Neuronal stem cell (in vitro differentiated cells): ENCODE measurements at regions not wholly inside any gene's neighbourhood (a gene's known extent, or its start where the extent isn't known, plus 50 kb on each side); places are given as distances from the start of the nearest gene placed in this dataset.

Experiments used
- DNase-seq: peaks from one replicate; pipeline ENCODE4 v3.0.0-alpha.2; 2013; ENCODE audit warnings: low spot score
- H2AFZ ChIP-seq: one replicate; pipeline ENCODE4 v1.6.1; 2013; ENCODE audit warnings: mild to moderate bottlenecking, low read length, inconsistent platforms
- H2AK5ac ChIP-seq: 2 replicates; pipeline ENCODE4 v1.6.1; 2013; ENCODE audit warnings: low read depth, mild to moderate bottlenecking, inconsistent platforms, low read length, moderate library complexity, mixed read lengths
- H2BK120ac ChIP-seq: 2 replicates; pipeline ENCODE4 v1.6.1; 2013; ENCODE audit warnings: low read depth, mild to moderate bottlenecking, inconsistent platforms, low read length, moderate library complexity, mixed read lengths
- H2BK12ac ChIP-seq: one replicate; pipeline ENCODE4 v1.6.1; 2013; ENCODE audit warnings: low read length, inconsistent platforms
- H2BK15ac ChIP-seq: 2 replicates; pipeline ENCODE4 v1.6.1; 2013; ENCODE audit warnings: mild to moderate bottlenecking, low read length, inconsistent platforms, mixed read lengths
- H2BK5ac ChIP-seq: one replicate; pipeline ENCODE4 v1.6.1; 2013; ENCODE audit warnings: inconsistent platforms, mild to moderate bottlenecking, low read length, moderate library complexity
- H3K14ac ChIP-seq: one replicate; pipeline ENCODE4 v1.6.1; 2013; ENCODE audit warnings: low read length, inconsistent platforms
- H3K18ac ChIP-seq: 2 replicates; pipeline ENCODE4 v1.6.1; 2013; ENCODE audit warnings: low read length, inconsistent platforms
- H3K23ac ChIP-seq: 2 replicates; pipeline ENCODE4 v1.6.1; 2013; ENCODE audit warnings: low read depth, mild to moderate bottlenecking, mixed read lengths, low read length, inconsistent platforms; ENCODE audit not compliant: poor library complexity
- H3K27ac ChIP-seq: replicated peaks from 3 replicates; pipeline ENCODE4 v1.5.1; 2013; ENCODE audit warnings: low read length, inconsistent platforms
- H3K27me3 ChIP-seq, 3 experiments: 2 replicates each; pipeline ENCODE4 v1.6.1; 2013; ENCODE audit warnings: low read length in 3 of 3, mild to moderate bottlenecking in 2 of 3, inconsistent platforms in 1 of 3, low read depth in 1 of 3, mixed read lengths in 1 of 3, moderate library complexity in 1 of 3; ENCODE audit not compliant: control insufficient read depth in 3 of 3, insufficient read depth in 3 of 3
- H3K36me3 ChIP-seq, 2 donors: replicated peaks in 1 of 2; 2 replicates each; pipeline ENCODE4 v1.6.1; 2013; ENCODE audit warnings: low read length in 2 of 2; ENCODE audit not compliant: control insufficient read depth in 2 of 2, insufficient read depth in 2 of 2
- H3K4ac ChIP-seq: 2 replicates; pipeline ENCODE4 v1.6.1; 2013; ENCODE audit warnings: inconsistent platforms, mild to moderate bottlenecking, low read length, moderate library complexity
- H3K4me1 ChIP-seq, 2 donors: 1 replicate in 1 of 2; 2 replicates in 1 of 2; pipeline ENCODE4 v1.6.1; 2013; ENCODE audit warnings: low read length in 2 of 2, low read depth in 1 of 2; ENCODE audit not compliant: control insufficient read depth in 2 of 2, insufficient read depth in 1 of 2
- H3K4me2 ChIP-seq: one replicate; pipeline ENCODE4 v1.6.1; 2013; ENCODE audit warnings: mild to moderate bottlenecking, low read length, inconsistent platforms; ENCODE audit not compliant: insufficient read depth, poor library complexity, severe bottlenecking
- H3K4me3 ChIP-seq, 2 donors: 2 replicates each; pipeline ENCODE4 v1.5.1; 2013; ENCODE audit warnings: low read length in 2 of 2, mild to moderate bottlenecking in 2 of 2, inconsistent platforms in 1 of 2, moderate library complexity in 1 of 2
- H3K79me1 ChIP-seq: one replicate; pipeline ENCODE4 v1.6.1; 2013; ENCODE audit warnings: low read depth, mild to moderate bottlenecking, inconsistent platforms, low read length, moderate library complexity
- H3K9ac ChIP-seq: one replicate; pipeline ENCODE4 v1.6.1; 2013; ENCODE audit warnings: mild to moderate bottlenecking, low read depth, low read length, inconsistent platforms; ENCODE audit not compliant: poor library complexity
- H3K9me3 ChIP-seq, 2 donors: replicated peaks in 1 of 2; 2 replicates each; pipeline versions ENCODE3 to v1.6.1; 2013; ENCODE audit warnings: low read length in 2 of 2, mild to moderate bottlenecking in 2 of 2, inconsistent platforms in 1 of 2, low read depth in 1 of 2, mixed read lengths in 1 of 2, moderate library complexity in 1 of 2; ENCODE audit not compliant: control insufficient read depth in 2 of 2, insufficient read depth in 1 of 2
- H4K8ac ChIP-seq: one replicate; pipeline ENCODE4 v1.6.1; 2013; ENCODE audit warnings: low read depth, mild to moderate bottlenecking, inconsistent platforms, low read length, moderate library complexity
- H4K91ac ChIP-seq: one replicate; pipeline ENCODE4 v1.6.1; 2013; ENCODE audit warnings: low read length, low read depth, mild to moderate bottlenecking, inconsistent platforms; ENCODE audit not compliant: poor library complexity
- WGBS, 2 donors: extraction: QIAGEN DNeasy Blood & Tissue Kit; methylation state at CpG; one replicate each; pipeline ENCODE4 v1.1.7; 2013; ENCODE audit warnings: missing lambda C conversion rate in 2 of 2, mixed read lengths in 1 of 2; ENCODE audit not compliant: insufficient read length in 2 of 2, insufficient replicate concordance in 1 of 2; ENCODE audit errors: extremely low coverage in 2 of 2; 5-methylcytosine and 5-hydroxymethylcytosine counted together

- no CpG with 5 or more reads among the region's 1 CpG for WGBS, 2 donors
- Histone ChIP-seq H3K4ac (no peak overlapping the region), H3K9ac (no peak overlapping the region)
Measured at GRCh38 chr12:78269620-78270019, 438.9 kb downstream of the NAV3 start.

GRCh38 chr12:78271546-78271945 lies 440.9 kb downstream of the NAV3 start:
- no peak overlapping the region for H4K8ac ChIP-seq
- H2BK12ac ChIP-seq = no peak overlapping the region
- H3K79me1 ChIP-seq = no peaks in the 10 kb centered on the region
- no peaks in the 10 kb centered on the region for H3K27me3 ChIP-seq
- no peak overlapping the region for H3K14ac ChIP-seq
- no peaks in the 10 kb centered on the region for H3K36me3 ChIP-seq
- H3K4ac ChIP-seq = no peak overlapping the region
- no peak overlapping the region for H2AK5ac ChIP-seq
- no peak overlapping the region for H2BK120ac ChIP-seq
- no peaks in the 10 kb centered on the region for H3K9me3 ChIP-seq
- no peak for DNase-seq
- no peak overlapping the region for H3K9ac ChIP-seq
- H3K18ac ChIP-seq = no peak overlapping the region
- H2AFZ ChIP-seq = no peak overlapping the region
- H2BK5ac ChIP-seq = no peak overlapping the region
- WGBS, 2 donors = no CpG with 5 or more reads among the region's 3 CpGs
- H3K23ac ChIP-seq = no peak overlapping the region
- no peak overlapping the region for H3K27ac ChIP-seq
- H3K4me2 ChIP-seq = no peak overlapping the region
- no peak overlapping the region for H4K91ac ChIP-seq
- no peak overlapping the region for H2BK15ac ChIP-seq
- no peak overlapping the region for H3K4me3 ChIP-seq
- no peaks in the 10 kb centered on the region for H3K4me1 ChIP-seq

More at GRCh38 chr12:78269620-78270019, 438.9 kb downstream of the NAV3 start:
- peak overlapping the region; percentile 49 for H2AFZ ChIP-seq
- no peaks in the 10 kb centered on the region for H3K79me1 ChIP-seq
- no peaks in the 10 kb centered on the region for H3K27me3 ChIP-seq
- no peak overlapping the region for H3K27ac ChIP-seq
- no peaks in the 10 kb centered on the region for H3K9me3 ChIP-seq
- no peak overlapping the region for H2BK15ac ChIP-seq
- no peak overlapping the region for H3K14ac ChIP-seq
- no peak overlapping the region for H3K4me2 ChIP-seq
- H3K4me3 ChIP-seq = no peak overlapping the region
- no peak overlapping the region for H3K23ac ChIP-seq
- no peak overlapping the region for H2BK120ac ChIP-seq
- no peak overlapping the region for H4K91ac ChIP-seq
- no peaks in the 10 kb centered on the region for H3K36me3 ChIP-seq
- H3K4me1 ChIP-seq = no peaks in the 10 kb centered on the region
- H3K18ac ChIP-seq = no peak overlapping the region
- no peak overlapping the region for H4K8ac ChIP-seq
- H2BK12ac ChIP-seq = no peak overlapping the region
- H2BK5ac ChIP-seq = no peak overlapping the region
- no peak for DNase-seq
- no peak overlapping the region for H2AK5ac ChIP-seq

- Histone ChIP-seq H3K9me3 (peaks cover 0 to 3% of the 10 kb centered on the region in 2 donors), H3K18ac (no peak overlapping the region), H3K4me2 (no peak overlapping the region), H2AK5ac (no peak overlapping the region), H2BK15ac (no peak overlapping the region), H3K4ac (no peak overlapping the region), H3K27ac (no peak overlapping the region), H3K27me3 (no peaks in the 10 kb centered on the region), H3K23ac (no peak overlapping the region), H4K8ac (no peak overlapping the region), H2AFZ (no peak overlapping the region), H3K9ac (no peak overlapping the region), H2BK5ac (no peak overlapping the region), H3K4me3 (no peak overlapping the region), H3K4me1 (no peaks in the 10 kb centered on the region), H4K91ac (no peak overlapping the region), H3K36me3 (no peaks in the 10 kb centered on the region), H3K14ac (no peak overlapping the region), H2BK120ac (no peak overlapping the region), H2BK12ac (no peak overlapping the region), H3K79me1 (no peaks in the 10 kb centered on the region)
- no peak for DNase-seq
- WGBS, 2 donors = no CpG with 5 or more reads among the region's 2 CpGs
Measured at GRCh38 chr12:78275886-78276285, 445.2 kb downstream of the NAV3 start.

- Histone ChIP-seq H2BK120ac (no peak overlapping the region), H3K23ac (no peak overlapping the region), H3K4me2 (no peak overlapping the region), H3K9me3 (peaks cover 0 to 3% of the 10 kb centered on the region in 2 donors), H4K91ac (no peak overlapping the region), H2AFZ (no peak overlapping the region), H3K27ac (no peak overlapping the region), H3K79me1 (no peaks in the 10 kb centered on the region), H3K36me3 (no peaks in the 10 kb centered on the region), H2BK5ac (no peak overlapping the region), H3K18ac (no peak overlapping the region), H3K4me1 (no peaks in the 10 kb centered on the region), H4K8ac (no peak overlapping the region), H3K14ac (no peak overlapping the region), H3K4ac (no peak overlapping the region), H3K27me3 (no peaks in the 10 kb centered on the region), H2BK15ac (no peak overlapping the region), H2BK12ac (no peak overlapping the region), H2AK5ac (no peak overlapping the region), H3K9ac (no peak overlapping the region), H3K4me3 (no peak overlapping the region)
- no peak for DNase-seq
- no CpG with 5 or more reads among the region's 2 CpGs for WGBS, 2 donors
Measured at GRCh38 chr12:78278706-78279190, 448.1 kb downstream of the NAV3 start.
